ENCODE measurements at regions not wholly inside any gene's neighbourhood (a gene's known extent, or its start where the extent isn't known, plus 50 kb on each side); places are given as distances from the start of the nearest gene placed in this dataset.

- no peak for TF ChIP-seq POLR2A (IDR thresholded peaks at IDR 0.05)
- no peak for TF ChIP-seq CTCF (IDR thresholded peaks at IDR 0.05)
Measured at GRCh38 chr3:176208283-176208682, 989.0 kb downstream of the TBL1XR1 start.

All from Peyer's patch (tissue), 4 donors.